ENCODE measurements at regions not wholly inside any gene's neighbourhood (a gene's known extent, or its start where the extent isn't known, plus 50 kb on each side); places are given as distances from the start of the nearest gene placed in this dataset.
"Not testable (repeated sequence)": the region's sequence is repeated elsewhere in the genome, so short reads cannot be mapped to it uniquely, and the experiment has no call there.

DNA sequence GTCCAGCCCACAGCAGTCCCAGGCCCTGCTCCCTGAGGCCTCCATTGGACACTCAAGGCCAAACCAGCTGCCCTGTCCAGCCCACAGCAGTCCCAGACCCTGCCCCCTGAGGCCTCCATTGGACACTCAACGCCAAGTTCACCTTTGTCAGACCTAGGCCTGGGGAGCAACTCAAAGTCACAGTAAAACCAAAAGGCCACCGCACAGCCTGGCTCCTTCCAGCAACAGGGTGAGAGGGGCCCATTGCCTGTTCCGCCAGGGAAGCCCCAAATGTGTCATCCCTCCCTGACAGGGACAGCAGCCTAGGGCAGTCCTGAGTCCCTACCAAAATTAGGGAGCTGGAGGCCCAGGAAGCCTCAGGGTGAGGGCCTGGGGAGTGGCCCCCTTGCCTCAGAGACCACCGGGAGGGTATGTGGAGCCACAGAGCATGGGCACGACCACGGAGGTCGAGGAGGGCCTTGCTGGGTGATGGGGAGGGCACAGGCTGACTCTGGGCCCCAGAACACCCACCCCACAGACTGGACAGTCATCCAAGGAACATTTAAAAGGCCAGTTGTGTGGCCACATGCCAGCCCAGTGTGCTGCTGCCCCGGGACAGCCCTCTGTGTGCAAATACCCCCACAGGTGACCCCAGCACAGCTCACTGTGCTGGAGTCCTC, 66.5 kb upstream of the PPP2R2D start:
- H3K4me3 ChIP-seq (ENCODE audit: low read length): no peak overlapping the region
- DNase-seq (no peak), ATAC-seq (no peak)
- intact Hi-C loops (cut with micrococcal nuclease): no loop called here
- H3K27me3 Mint-ChIP-seq (ENCODE audit: low read depth in 2 of 2): peaks cover 0 to 2% of the 10 kb centered on the region in 2 donors
- H3K9me3 Mint-ChIP-seq: no peaks in the 10 kb centered on the region
- no peaks in the 10 kb centered on the region for H3K4me1 ChIP-seq (ENCODE audit: control insufficient read depth, insufficient read depth, low read length)
- WGBS (ENCODE audit: insufficient coverage): 89% methylated on average over 8 of the region's 8 CpGs
- no peak overlapping the region for H3K27ac Mint-ChIP-seq
- H3K27me3 ChIP-seq (ENCODE audit: control insufficient read depth, insufficient read depth, low read length): no peaks in the 10 kb centered on the region
- H3K27ac ChIP-seq (ENCODE audit: low read length): no peak overlapping the region
- H3K4me3 Mint-ChIP-seq: no peak overlapping the region
- TF ChIP-seq, protein P1, sequence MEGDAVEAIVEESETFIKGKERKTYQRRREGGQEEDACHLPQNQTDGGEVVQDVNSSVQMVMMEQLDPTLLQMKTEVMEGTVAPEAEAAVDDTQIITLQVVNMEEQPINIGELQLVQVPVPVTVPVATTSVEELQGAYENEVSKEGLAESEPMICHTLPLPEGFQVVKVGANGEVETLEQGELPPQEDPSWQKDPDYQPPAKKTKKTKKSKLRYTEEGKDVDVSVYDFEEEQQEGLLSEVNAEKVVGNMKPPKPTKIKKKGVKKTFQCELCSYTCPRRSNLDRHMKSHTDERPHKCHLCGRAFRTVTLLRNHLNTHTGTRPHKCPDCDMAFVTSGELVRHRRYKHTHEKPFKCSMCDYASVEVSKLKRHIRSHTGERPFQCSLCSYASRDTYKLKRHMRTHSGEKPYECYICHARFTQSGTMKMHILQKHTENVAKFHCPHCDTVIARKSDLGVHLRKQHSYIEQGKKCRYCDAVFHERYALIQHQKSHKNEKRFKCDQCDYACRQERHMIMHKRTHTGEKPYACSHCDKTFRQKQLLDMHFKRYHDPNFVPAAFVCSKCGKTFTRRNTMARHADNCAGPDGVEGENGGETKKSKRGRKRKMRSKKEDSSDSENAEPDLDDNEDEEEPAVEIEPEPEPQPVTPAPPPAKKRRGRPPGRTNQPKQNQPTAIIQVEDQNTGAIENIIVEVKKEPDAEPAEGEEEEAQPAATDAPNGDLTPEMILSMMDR (IDR thresholded peaks at IDR 0.05): no peak
- H3K4me1 Mint-ChIP-seq: no peaks in the 10 kb centered on the region
- peaks cover 7% of the 10 kb centered on the region for H3K9me3 ChIP-seq (ENCODE audit: control insufficient read depth, insufficient read depth, low read length)
- H3K36me3 ChIP-seq (ENCODE audit: control insufficient read depth, insufficient read depth, low read length): no peaks in the 10 kb centered on the region
- no peaks in the 10 kb centered on the region for H3K36me3 Mint-ChIP-seq

DNA sequence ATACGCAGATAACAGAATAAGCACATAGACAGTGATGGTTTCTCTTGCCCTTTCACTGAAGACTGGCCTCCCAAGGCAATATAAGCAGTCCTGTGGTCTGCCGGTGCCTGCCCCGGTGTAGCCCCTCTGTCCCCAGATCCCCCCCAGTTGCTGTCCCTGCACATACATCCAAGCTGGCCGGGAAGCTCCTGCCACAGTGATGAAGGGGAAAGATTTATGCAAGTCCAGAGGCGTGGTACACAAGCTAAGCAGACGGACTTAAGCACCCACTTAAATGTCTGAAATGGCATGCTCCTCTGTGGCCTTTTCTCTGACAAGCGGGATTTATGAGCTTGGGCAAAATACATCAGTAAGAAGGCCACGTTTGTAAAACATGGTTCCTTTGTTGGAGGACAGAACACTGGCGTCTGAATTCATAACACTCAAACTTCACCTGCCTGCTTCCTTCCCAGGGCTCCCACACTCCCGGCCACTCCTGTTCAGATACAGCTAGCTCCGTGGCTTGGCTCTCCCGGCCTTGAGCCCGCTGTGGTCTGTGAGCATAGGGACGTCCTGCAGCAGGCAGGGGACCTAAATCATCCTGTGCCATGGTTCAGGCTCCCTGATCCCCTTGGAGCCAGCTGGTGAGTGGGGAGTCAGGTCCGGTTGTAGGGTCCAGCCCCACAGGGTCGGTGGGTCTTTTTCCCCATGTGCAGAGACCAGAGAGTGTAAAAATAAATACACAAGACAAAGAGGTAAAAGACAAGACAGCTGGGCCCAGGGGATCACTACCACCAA, 61.7 kb upstream of the PPP2R2D start:
- TF ChIP-seq, protein P1 (IDR thresholded peaks at IDR 0.05): no peak

DNA sequence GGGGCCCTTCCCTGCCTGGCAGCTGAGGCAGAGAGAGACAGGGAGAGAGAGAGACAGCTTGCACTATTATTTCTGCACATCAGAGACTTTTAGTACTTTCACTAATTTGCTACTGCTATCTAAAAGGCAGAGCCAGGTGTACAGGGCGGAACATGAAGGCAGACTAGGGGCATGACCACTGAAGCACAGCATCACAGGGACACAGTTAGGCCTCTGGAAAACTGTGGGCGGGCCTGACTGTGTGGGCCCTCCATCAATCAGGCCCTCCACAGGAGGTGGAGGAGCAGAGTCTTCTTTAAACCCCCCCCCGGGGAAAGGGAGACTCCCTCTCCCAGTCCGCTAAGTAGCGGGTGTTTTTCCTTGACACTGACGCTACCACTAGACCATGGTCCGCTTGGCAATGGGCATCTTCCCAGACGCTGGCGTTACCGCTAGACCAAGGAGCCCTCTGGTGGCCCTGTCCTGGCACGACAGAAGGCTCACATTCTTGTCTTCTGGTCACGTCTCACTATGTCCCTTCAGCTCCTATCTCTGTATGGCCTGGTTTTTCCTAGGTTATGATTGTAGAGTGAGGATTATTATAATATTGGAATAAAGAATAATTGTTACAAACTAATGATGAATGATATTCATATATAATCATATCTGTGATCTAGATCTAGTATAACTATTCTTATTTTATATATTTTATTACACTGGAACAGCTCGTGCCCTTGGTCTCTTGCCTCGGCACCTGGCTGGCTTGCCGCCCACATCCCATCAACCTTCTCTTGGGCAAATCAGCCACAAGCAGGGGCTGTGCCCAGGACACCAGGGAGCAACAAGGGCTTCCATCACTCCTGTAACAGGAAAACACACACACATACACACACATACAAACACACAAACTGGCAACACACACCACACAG, 60.7 kb upstream of the PPP2R2D start:
- ATAC-seq; H3K4me3 Mint-ChIP-seq; intact Hi-C loops (cut with micrococcal nuclease): not testable (repeated sequence)

More for the DNA sequence above, 61.7 kb upstream of the PPP2R2D start:
- Mint-ChIP-seq H3K27me3 (ENCODE audit: low read depth in 2 of 2) (no peaks in the 10 kb centered on the region), H3K4me1 (no peaks in the 10 kb centered on the region), H3K9me3 (no peaks in the 10 kb centered on the region), H3K27ac (no peak overlapping the region), H3K36me3 (no peaks in the 10 kb centered on the region), H3K4me3 (no peak overlapping the region)
- DNase-seq: no peak
- intact Hi-C loops (cut with micrococcal nuclease): no loop called here
- Histone ChIP-seq H3K9me3 (ENCODE audit: control insufficient read depth, insufficient read depth, low read length) (peaks cover 6% of the 10 kb centered on the region), H3K27me3 (ENCODE audit: control insufficient read depth, insufficient read depth, low read length) (no peaks in the 10 kb centered on the region), H3K4me1 (ENCODE audit: control insufficient read depth, insufficient read depth, low read length) (no peaks in the 10 kb centered on the region), H3K36me3 (ENCODE audit: control insufficient read depth, insufficient read depth, low read length) (no peaks in the 10 kb centered on the region), H3K4me3 (ENCODE audit: low read length) (no peak overlapping the region), H3K27ac (ENCODE audit: low read length) (no peak overlapping the region)
- WGBS (ENCODE audit: insufficient coverage): 80% methylated on average over 15 of the region's 16 CpGs
- ATAC-seq: no peak

DNA sequence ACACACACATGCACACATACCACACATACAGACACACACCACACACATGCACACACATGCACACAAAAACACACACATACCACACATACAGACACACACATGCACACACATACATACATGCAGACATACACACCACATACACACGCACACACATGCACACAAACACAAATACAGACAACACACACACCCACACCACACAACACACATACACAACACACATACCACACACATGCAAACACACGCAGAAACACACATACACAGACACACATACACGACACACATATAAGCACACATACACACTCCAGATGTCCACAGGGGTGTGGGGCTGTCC, 60.1 kb upstream of the PPP2R2D start:
- intact Hi-C loops (cut with micrococcal nuclease): no loop called here
- H3K27ac Mint-ChIP-seq: no peak overlapping the region
- no peaks in the 10 kb centered on the region for H3K9me3 Mint-ChIP-seq
- WGBS (ENCODE audit: insufficient coverage): 92% methylated on average over 3 of the region's 3 CpGs
- H3K36me3 ChIP-seq (ENCODE audit: control insufficient read depth, insufficient read depth, low read length): no peaks in the 10 kb centered on the region
- TF ChIP-seq, protein P1 (IDR thresholded peaks at IDR 0.05): no peak
- no peaks in the 10 kb centered on the region for H3K4me1 ChIP-seq (ENCODE audit: control insufficient read depth, insufficient read depth, low read length)
- no peaks in the 10 kb centered on the region for H3K36me3 Mint-ChIP-seq
- H3K4me1 Mint-ChIP-seq: no peaks in the 10 kb centered on the region
- H3K9me3 ChIP-seq (ENCODE audit: control insufficient read depth, insufficient read depth, low read length): no peaks in the 10 kb centered on the region
- no peaks in the 10 kb centered on the region for H3K27me3 Mint-ChIP-seq (ENCODE audit: low read depth in 2 of 2)
- no peak for ATAC-seq
- H3K27me3 ChIP-seq (ENCODE audit: control insufficient read depth, insufficient read depth, low read length): no peaks in the 10 kb centered on the region
- peak in 1 of 2 donors; percentile 6 for DNase-seq
- H3K4me3 ChIP-seq (ENCODE audit: low read length): no peak overlapping the region
- H3K27ac ChIP-seq (ENCODE audit: low read length): no peak overlapping the region
- no peak overlapping the region for H3K4me3 Mint-ChIP-seq

More for the DNA sequence above, 60.7 kb upstream of the PPP2R2D start:
- H3K27me3 ChIP-seq (ENCODE audit: control insufficient read depth, insufficient read depth, low read length); H3K9me3 ChIP-seq (ENCODE audit: control insufficient read depth, insufficient read depth, low read length); H3K27ac ChIP-seq (ENCODE audit: low read length); H3K9me3 Mint-ChIP-seq; H3K36me3 ChIP-seq (ENCODE audit: control insufficient read depth, insufficient read depth, low read length); H3K4me1 Mint-ChIP-seq; H3K27ac Mint-ChIP-seq; H3K4me1 ChIP-seq (ENCODE audit: control insufficient read depth, insufficient read depth, low read length); H3K36me3 Mint-ChIP-seq; H3K27me3 Mint-ChIP-seq (ENCODE audit: low read depth in 2 of 2); H3K4me3 ChIP-seq (ENCODE audit: low read length): not testable (repeated sequence)
- 93% methylated on average over 14 of the region's 15 CpGs for WGBS (ENCODE audit: insufficient coverage)
- peak in 1 of 2 donors; percentile 6 for DNase-seq

All from natural killer cell (primary cell).